Rectal smooth muscle tissue (tissue), 1 donor: ENCODE measurements at regions not wholly inside any gene's neighbourhood (a gene's known extent, or its start where the extent isn't known, plus 50 kb on each side); places are given as distances from the start of the nearest gene placed in this dataset.
"Not testable (repeated sequence)": the region's sequence is repeated elsewhere in the genome, so short reads cannot be mapped to it uniquely, and the experiment has no call there.

ENCODE experiments used
- H3K27ac ChIP-seq: one replicate; pipeline ENCODE4 v1.7.0; 2013; ENCODE audit warnings: low read depth, low read length, inconsistent platforms
- H3K27me3 ChIP-seq: one replicate; pipeline ENCODE4 v1.7.0; 2013; ENCODE audit warnings: low read length; ENCODE audit not compliant: control insufficient read depth, insufficient read depth
- H3K36me3 ChIP-seq: one replicate; pipeline ENCODE4 v1.7.0; 2013; ENCODE audit warnings: low read length; ENCODE audit not compliant: control insufficient read depth, insufficient read depth
- H3K4me1 ChIP-seq: one replicate; pipeline ENCODE4 v1.7.0; 2013; ENCODE audit warnings: low read length; ENCODE audit not compliant: control insufficient read depth, insufficient read depth
- H3K4me3 ChIP-seq: one replicate; pipeline ENCODE4 v1.7.0; 2013; ENCODE audit warnings: low read length
- H3K9ac ChIP-seq: one replicate; pipeline ENCODE4 v1.7.0; 2013; ENCODE audit warnings: low read length

GRCh38 chr2:87533390-87534272, 214.3 kb upstream of the PLGLB2 start:
- not testable (repeated sequence) for H3K27me3 ChIP-seq, H3K4me1 ChIP-seq, H3K9ac ChIP-seq, H3K36me3 ChIP-seq, H3K4me3 ChIP-seq, H3K27ac ChIP-seq

DNA sequence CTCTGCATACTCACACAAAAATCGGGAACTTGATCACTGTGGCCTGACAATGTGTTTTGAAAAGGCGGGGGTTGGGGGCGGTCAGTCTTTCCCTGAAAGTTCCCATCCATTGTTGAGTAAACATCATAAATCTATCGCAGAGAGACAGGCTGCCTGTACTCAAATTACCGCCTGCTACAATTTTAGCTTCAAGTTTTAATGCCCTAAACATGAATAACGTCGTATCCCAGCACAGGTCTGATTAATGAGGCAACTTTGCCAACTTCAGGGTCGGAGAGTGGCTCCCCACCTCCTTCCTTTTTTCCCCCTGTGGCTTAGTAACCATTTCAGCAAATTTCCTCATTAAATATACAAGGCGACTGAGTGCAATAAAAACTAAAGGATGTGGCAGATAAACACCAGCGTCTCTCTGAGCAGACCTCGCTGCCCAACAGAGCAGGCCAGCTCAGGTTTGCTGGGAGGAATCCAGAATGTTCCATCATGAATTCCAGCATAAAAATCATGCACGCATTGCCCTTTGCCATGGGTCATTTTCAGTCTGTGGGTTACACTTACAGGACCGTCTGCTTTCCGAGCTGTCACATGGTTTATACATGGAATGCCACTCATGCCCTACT, 213.5 kb upstream of the PLGLB2 start:
- not testable (repeated sequence) for H3K4me3 ChIP-seq, H3K36me3 ChIP-seq, H3K27ac ChIP-seq, H3K4me1 ChIP-seq, H3K9ac ChIP-seq, H3K27me3 ChIP-seq

DNA sequence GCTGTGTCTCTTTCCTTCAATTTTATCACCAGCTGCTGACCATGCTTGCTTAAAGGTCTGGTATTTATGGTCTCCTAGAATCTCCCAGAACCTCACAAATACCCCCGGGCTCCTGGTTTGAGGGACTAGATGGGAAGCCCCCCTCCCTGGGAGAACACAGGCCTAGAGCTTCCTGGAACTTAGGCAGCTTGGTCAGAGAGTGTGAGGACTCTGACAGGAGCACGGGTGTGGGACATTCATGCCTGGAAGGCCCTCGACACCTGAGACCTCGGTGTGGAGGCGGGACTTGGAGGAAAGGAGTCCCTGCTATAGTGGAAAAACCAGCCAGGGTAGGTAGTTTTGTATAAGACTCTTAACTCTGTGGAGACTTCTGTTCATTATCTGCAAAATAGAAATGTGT, 211.5 kb upstream of the PLGLB2 start:
- not testable (repeated sequence) for H3K36me3 ChIP-seq, H3K4me1 ChIP-seq, H3K4me3 ChIP-seq, H3K9ac ChIP-seq, H3K27ac ChIP-seq, H3K27me3 ChIP-seq

DNA sequence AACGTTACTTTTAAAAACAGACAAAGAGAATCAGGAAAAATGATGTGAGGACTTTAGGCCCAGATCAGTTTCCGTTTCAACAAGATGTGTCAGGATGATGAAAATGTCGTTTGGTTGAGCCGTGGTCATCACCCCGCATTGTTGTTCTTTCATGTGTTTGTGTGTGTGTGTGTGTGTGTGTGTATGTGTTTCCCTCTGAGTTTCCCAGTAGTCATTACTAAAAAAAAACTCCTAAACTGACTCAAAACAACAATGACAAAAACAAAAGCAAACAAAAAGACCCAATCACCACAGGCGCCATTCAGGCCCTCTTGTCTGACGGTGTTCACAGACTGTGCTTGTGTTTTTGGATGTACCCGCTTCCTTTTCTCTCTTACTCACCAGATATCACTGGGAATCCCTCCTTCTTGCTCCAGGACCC, 210.6 kb upstream of the PLGLB2 start:
- not testable (repeated sequence) for H3K4me1 ChIP-seq, H3K4me3 ChIP-seq, H3K36me3 ChIP-seq, H3K9ac ChIP-seq, H3K27ac ChIP-seq, H3K27me3 ChIP-seq

GRCh38 chr2:87538268-87538667, 209.6 kb upstream of the PLGLB2 start:
- not testable (repeated sequence) for H3K27ac ChIP-seq, H3K36me3 ChIP-seq, H3K27me3 ChIP-seq, H3K9ac ChIP-seq, H3K4me3 ChIP-seq, H3K4me1 ChIP-seq

GRCh38 chr2:87539151-87539943, 208.5 kb upstream of the PLGLB2 start:
- not testable (repeated sequence) for H3K36me3 ChIP-seq, H3K4me3 ChIP-seq, H3K27me3 ChIP-seq, H3K4me1 ChIP-seq, H3K9ac ChIP-seq, H3K27ac ChIP-seq

- not testable (repeated sequence) for H3K4me3 ChIP-seq, H3K4me1 ChIP-seq
These were observed 207.6 kb upstream of the PLGLB2 start for GRCh38 chr2:87540242-87540641.

DNA sequence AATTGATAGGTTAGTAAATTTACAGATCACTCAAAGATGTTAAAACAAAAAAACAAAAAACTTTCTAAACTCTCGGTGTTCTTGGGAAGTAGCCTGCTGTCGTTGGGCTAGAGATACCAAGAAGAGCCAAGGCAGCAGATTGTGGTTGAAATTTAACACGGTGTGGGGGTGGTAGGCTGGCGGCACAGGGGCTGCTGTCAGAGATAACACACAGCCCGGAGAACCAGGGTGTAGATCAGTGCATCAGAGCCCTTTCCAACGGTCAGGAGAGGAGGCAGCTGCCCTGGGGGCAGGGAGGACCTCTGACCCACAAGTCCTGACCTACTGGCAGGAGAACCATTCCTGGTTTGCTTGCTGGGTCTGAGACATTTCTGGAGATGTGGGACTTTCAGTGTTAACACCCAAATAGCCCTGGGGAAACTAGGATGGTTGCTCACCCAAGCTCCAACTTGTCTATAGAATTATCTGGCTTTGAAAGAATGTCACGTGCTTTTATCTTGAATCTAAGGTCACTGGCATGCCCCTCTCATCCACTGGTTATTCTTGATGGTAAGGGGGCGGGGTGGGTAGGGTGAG, 205.2 kb upstream of the PLGLB2 start:
- not testable (repeated sequence) for H3K36me3 ChIP-seq, H3K4me1 ChIP-seq, H3K9ac ChIP-seq, H3K27me3 ChIP-seq, H3K27ac ChIP-seq, H3K4me3 ChIP-seq

More at GRCh38 chr2:87540242-87540641, 207.6 kb upstream of the PLGLB2 start:
- H3K9ac ChIP-seq, H3K27ac ChIP-seq, H3K27me3 ChIP-seq, H3K36me3 ChIP-seq: not testable (repeated sequence)

GRCh38 chr2:87543797-87544196, 204.1 kb upstream of the PLGLB2 start:
- not testable (repeated sequence) for H3K4me1 ChIP-seq, H3K4me3 ChIP-seq, H3K9ac ChIP-seq, H3K36me3 ChIP-seq, H3K27ac ChIP-seq, H3K27me3 ChIP-seq

- not testable (repeated sequence) for H3K27me3 ChIP-seq, H3K27ac ChIP-seq, H3K9ac ChIP-seq, H3K4me3 ChIP-seq, H3K36me3 ChIP-seq, H3K4me1 ChIP-seq
These were observed 200.8 kb upstream of the PLGLB2 start for GRCh38 chr2:87547106-87547505.

DNA sequence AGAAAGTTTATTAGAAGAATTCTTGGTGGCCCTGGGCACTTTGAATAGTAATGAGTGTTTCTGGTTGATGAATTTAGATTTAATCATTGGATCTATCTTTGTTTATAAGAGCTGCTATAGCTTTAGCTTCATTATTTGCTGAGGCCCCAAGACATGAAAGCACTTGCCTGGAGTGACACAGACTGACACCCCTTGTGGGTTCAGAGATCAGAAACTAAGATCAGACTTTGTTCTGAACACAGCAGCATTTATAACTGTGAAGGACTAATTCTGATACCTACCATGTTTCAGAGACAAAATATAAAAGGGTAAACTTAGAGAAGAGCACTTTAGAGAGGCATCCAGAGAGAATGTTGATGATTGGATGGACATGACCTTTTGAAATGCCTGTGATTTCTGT, 199.9 kb upstream of the PLGLB2 start:
- H3K27me3 ChIP-seq, H3K27ac ChIP-seq, H3K36me3 ChIP-seq, H3K9ac ChIP-seq, H3K4me3 ChIP-seq, H3K4me1 ChIP-seq: not testable (repeated sequence)

- H3K36me3 ChIP-seq, H3K4me1 ChIP-seq, H3K27me3 ChIP-seq, H3K4me3 ChIP-seq, H3K9ac ChIP-seq, H3K27ac ChIP-seq: not testable (repeated sequence)
These were observed 199.0 kb upstream of the PLGLB2 start for GRCh38 chr2:87548681-87549536.
